ENCODE measurements at regions not wholly inside any gene's neighbourhood (a gene's known extent, or its start where the extent isn't known, plus 50 kb on each side); places are given as distances from the start of the nearest gene placed in this dataset.

- TF ChIP-seq CTCF (IDR thresholded peaks at IDR 0.05; ENCODE audit: low read depth, low read length): no peak
- Histone ChIP-seq H3K4me3 (ENCODE audit: low read depth, low read length) (no peak overlapping the region), H3K27me3 (ENCODE audit: control insufficient read depth, insufficient read depth, low read length) (no peaks in the 10 kb centered on the region), H3K9me3 (ENCODE audit: control insufficient read depth, insufficient read depth, low read length) (peaks cover 63% of the 10 kb centered on the region), H3K27ac (ENCODE audit: low read depth, low read length) (no peak overlapping the region)
- ChIA-PET CTCF (no interaction called here), POLR2A (no interaction called here)
- no peak for DNase-seq (ENCODE audit: low read depth, low spot score)
Measured at GRCh38 chr5:3022665-3023064, 271.2 kb upstream of the IRX2 start.

GRCh38 chr5:3020426-3020825, 268.9 kb upstream of the IRX2 start:
- CTCF ChIA-PET: no interaction called here
- POLR2A ChIA-PET: no interaction called here
- no peak for DNase-seq (ENCODE audit: low read depth, low spot score)
- no peak overlapping the region for H3K27ac ChIP-seq (ENCODE audit: low read depth, low read length)
- H3K4me3 ChIP-seq (ENCODE audit: low read depth, low read length): no peak overlapping the region
- no peaks in the 10 kb centered on the region for H3K27me3 ChIP-seq (ENCODE audit: control insufficient read depth, insufficient read depth, low read length)
- peaks cover 40% of the 10 kb centered on the region for H3K9me3 ChIP-seq (ENCODE audit: control insufficient read depth, insufficient read depth, low read length)
- no peak for TF ChIP-seq CTCF (IDR thresholded peaks at IDR 0.05; ENCODE audit: low read depth, low read length)

GRCh38 chr5:3019045-3019444, 267.6 kb upstream of the IRX2 start:
- CTCF ChIA-PET: no interaction called here
- POLR2A ChIA-PET: no interaction called here
- Histone ChIP-seq H3K4me3 (ENCODE audit: low read depth, low read length) (no peak overlapping the region), H3K27ac (ENCODE audit: low read depth, low read length) (no peak overlapping the region), H3K27me3 (ENCODE audit: control insufficient read depth, insufficient read depth, low read length) (no peaks in the 10 kb centered on the region), H3K9me3 (ENCODE audit: control insufficient read depth, insufficient read depth, low read length) (peaks cover 32% of the 10 kb centered on the region)
- TF ChIP-seq CTCF (IDR thresholded peaks at IDR 0.05; ENCODE audit: low read depth, low read length): no peak
- no peak for DNase-seq (ENCODE audit: low read depth, low spot score)

GRCh38 chr5:3011764-3012017, 260.2 kb upstream of the IRX2 start:
- POLR2A ChIA-PET: no interaction called here
- no peak for DNase-seq (ENCODE audit: low read depth, low spot score)
- TF ChIP-seq CTCF (IDR thresholded peaks at IDR 0.05; ENCODE audit: low read depth, low read length): no peak
- Histone ChIP-seq H3K4me3 (ENCODE audit: low read depth, low read length) (no peak overlapping the region), H3K27ac (ENCODE audit: low read depth, low read length) (no peak overlapping the region), H3K9me3 (ENCODE audit: control insufficient read depth, insufficient read depth, low read length) (peaks cover 52% of the 10 kb centered on the region), H3K27me3 (ENCODE audit: control insufficient read depth, insufficient read depth, low read length) (no peaks in the 10 kb centered on the region)
- CTCF ChIA-PET: no interaction called here

- POLR2A ChIA-PET: no interaction called here
- TF ChIP-seq CTCF (IDR thresholded peaks at IDR 0.05; ENCODE audit: low read depth, low read length): no peak
Measured at GRCh38 chr5:3010953-3011763, 259.7 kb upstream of the IRX2 start.

More at GRCh38 chr5:3010953-3011763, 259.7 kb upstream of the IRX2 start:
- H3K27ac ChIP-seq (ENCODE audit: low read depth, low read length): no peak overlapping the region
- H3K4me3 ChIP-seq (ENCODE audit: low read depth, low read length): no peak overlapping the region
- CTCF ChIA-PET: no interaction called here
- no peaks in the 10 kb centered on the region for H3K27me3 ChIP-seq (ENCODE audit: control insufficient read depth, insufficient read depth, low read length)
- peaks cover 57% of the 10 kb centered on the region for H3K9me3 ChIP-seq (ENCODE audit: control insufficient read depth, insufficient read depth, low read length)
- DNase-seq (ENCODE audit: low read depth, low spot score): no peak
